ENCODE measurements at regions not wholly inside any gene's neighbourhood (a gene's known extent, or its start where the extent isn't known, plus 50 kb on each side); places are given as distances from the start of the nearest gene placed in this dataset.

- no peaks in the 10 kb centered on the region for H3K36me3 ChIP-seq
- H3K4me1 ChIP-seq = no peaks in the 10 kb centered on the region
- intact Hi-C loops (cut with micrococcal nuclease) = no loop called here
- no peak overlapping the region for H3K27ac ChIP-seq (replicated peaks)
- H3K4me3 ChIP-seq = no peak overlapping the region
- H3K9me3 ChIP-seq (replicated peaks) = no peaks in the 10 kb centered on the region
- no peaks in the 10 kb centered on the region for H3K27me3 ChIP-seq (ENCODE audit: low read depth)
- no peak for DNase-seq
- no peak for TF ChIP-seq CTCF (IDR thresholded peaks at IDR 0.05; ENCODE audit: borderline replicate concordance)
These were observed 368.3 kb downstream of the CAAP1 start for GRCh38 chr9:26524267-26524666.

- no peak for DNase-seq
- Histone ChIP-seq H3K27me3 (ENCODE audit: low read depth) (no peaks in the 10 kb centered on the region), H3K36me3 (no peaks in the 10 kb centered on the region), H3K27ac (replicated peaks) (no peak overlapping the region), H3K4me1 (no peaks in the 10 kb centered on the region), H3K4me3 (no peak overlapping the region), H3K9me3 (replicated peaks) (no peaks in the 10 kb centered on the region)
- intact Hi-C loops (cut with micrococcal nuclease) = no loop called here
- no peak for TF ChIP-seq CTCF (IDR thresholded peaks at IDR 0.05; ENCODE audit: borderline replicate concordance)
These were observed 369.0 kb downstream of the CAAP1 start for GRCh38 chr9:26523577-26523976.

GRCh38 chr9:26520141-26520540 is 372.5 kb downstream of the CAAP1 start:
- no peaks in the 10 kb centered on the region for H3K27me3 ChIP-seq (ENCODE audit: low read depth)
- H3K9me3 ChIP-seq (replicated peaks) = no peaks in the 10 kb centered on the region
- no peaks in the 10 kb centered on the region for H3K36me3 ChIP-seq
- intact Hi-C loops (cut with micrococcal nuclease) = no loop called here
- no peak for DNase-seq
- no peak overlapping the region for H3K27ac ChIP-seq (replicated peaks)
- no peak overlapping the region for H3K4me3 ChIP-seq
- no peaks in the 10 kb centered on the region for H3K4me1 ChIP-seq
- no peak for TF ChIP-seq CTCF (IDR thresholded peaks at IDR 0.05; ENCODE audit: borderline replicate concordance)

GRCh38 chr9:26516773-26517343 is 375.7 kb downstream of the CAAP1 start:
- no peak overlapping the region for H3K4me3 ChIP-seq
- H3K9me3 ChIP-seq (replicated peaks) = no peaks in the 10 kb centered on the region
- DNase-seq = no peak
- no peaks in the 10 kb centered on the region for H3K36me3 ChIP-seq
- no peaks in the 10 kb centered on the region for H3K27me3 ChIP-seq (ENCODE audit: low read depth)
- intact Hi-C loops (cut with micrococcal nuclease) = no loop called here
- no peak overlapping the region for H3K27ac ChIP-seq (replicated peaks)
- no peaks in the 10 kb centered on the region for H3K4me1 ChIP-seq
- TF ChIP-seq CTCF (IDR thresholded peaks at IDR 0.05; ENCODE audit: borderline replicate concordance) = no peak

GRCh38 chr9:26513730-26514129 is 378.9 kb downstream of the CAAP1 start:
- DNase-seq = no peak
- H3K27me3 ChIP-seq (ENCODE audit: low read depth) = no peaks in the 10 kb centered on the region
- H3K4me3 ChIP-seq = no peak overlapping the region
- no peaks in the 10 kb centered on the region for H3K36me3 ChIP-seq
- no peaks in the 10 kb centered on the region for H3K9me3 ChIP-seq (replicated peaks)
- intact Hi-C loops (cut with micrococcal nuclease) = no loop called here
- H3K4me1 ChIP-seq = no peaks in the 10 kb centered on the region
- no peak for TF ChIP-seq CTCF (IDR thresholded peaks at IDR 0.05; ENCODE audit: borderline replicate concordance)
- no peak overlapping the region for H3K27ac ChIP-seq (replicated peaks)
